Hematopoietic multipotent progenitor cell treated with erythropoietin and hydrocortisone succinate and interleukin-3 and kit ligand, for 6 days (in vitro differentiated cells): ENCODE measurements at regions not wholly inside any gene's neighbourhood (a gene's known extent, or its start where the extent isn't known, plus 50 kb on each side); places are given as distances from the start of the nearest gene placed in this dataset.

Source experiments
- DNase-seq: peaks from one replicate; pipeline ENCODE4 v3.0.0-alpha.2; 2015

GRCh38 chr4:138964716-138965426, 50.7 kb upstream of the NOCT start:
- no peak for DNase-seq

DNA sequence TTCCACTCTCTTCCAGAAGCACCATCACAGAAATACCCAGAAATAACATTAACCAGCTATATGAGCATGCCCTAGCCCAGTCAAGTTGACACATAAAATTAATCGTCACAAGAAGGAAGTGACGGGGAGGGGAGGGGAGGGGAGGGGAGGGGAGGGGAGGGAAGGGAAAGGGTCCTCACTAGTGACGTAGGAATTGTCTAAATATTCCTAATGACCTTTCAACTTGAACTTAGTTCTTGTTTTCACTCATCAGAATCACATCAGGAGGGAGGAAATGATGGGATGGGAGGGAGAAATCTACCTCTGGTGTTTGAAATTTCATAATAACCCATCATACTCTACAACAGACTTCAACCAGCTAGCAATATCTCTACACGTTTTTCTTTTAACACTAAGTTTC, 52.2 kb upstream of the NOCT start:
- DNase-seq, result no peak

DNA sequence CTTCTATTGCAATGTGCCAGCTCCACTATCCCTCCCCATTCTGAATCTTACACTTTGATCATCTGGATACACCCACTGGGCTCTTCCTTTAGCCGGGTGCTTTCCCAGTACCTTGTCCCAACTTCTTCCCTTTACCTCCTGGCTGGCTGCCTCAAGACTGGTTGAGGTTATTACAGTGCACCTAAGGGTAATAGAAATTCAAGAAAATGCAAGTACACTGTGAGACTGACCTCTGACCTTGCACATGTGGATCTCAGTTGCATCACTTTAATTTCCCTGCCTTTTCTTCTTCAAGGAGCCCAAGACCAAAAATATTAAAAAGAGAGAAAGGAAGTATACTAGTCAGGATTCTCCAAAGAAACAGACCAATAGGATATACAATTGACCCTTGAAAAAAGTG, 53.9 kb upstream of the NOCT start:
- DNase-seq, result no peak

DNA sequence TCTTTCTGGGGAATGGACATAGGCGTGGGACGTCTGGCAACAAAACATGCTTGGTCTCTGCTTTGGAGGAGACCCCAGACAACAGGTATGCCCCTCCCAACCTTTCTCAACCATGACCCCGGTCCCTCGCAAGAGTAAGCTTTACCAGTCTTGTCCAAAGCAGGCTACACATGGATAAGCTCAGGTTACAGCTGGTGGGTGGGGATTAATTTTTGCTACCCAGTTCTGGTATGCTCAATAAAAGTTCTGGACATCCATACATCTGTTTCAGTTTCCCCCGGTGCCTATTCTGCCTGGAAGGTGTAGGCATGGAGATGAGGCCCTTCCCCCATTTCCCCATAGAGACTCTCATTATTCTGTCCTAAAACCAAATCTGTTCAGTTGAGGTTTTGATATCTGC, 54.5 kb upstream of the NOCT start:
- no peak for DNase-seq

GRCh38 chr4:138960175-138960710, 55.3 kb upstream of the NOCT start:
- DNase-seq, result no peak

DNA sequence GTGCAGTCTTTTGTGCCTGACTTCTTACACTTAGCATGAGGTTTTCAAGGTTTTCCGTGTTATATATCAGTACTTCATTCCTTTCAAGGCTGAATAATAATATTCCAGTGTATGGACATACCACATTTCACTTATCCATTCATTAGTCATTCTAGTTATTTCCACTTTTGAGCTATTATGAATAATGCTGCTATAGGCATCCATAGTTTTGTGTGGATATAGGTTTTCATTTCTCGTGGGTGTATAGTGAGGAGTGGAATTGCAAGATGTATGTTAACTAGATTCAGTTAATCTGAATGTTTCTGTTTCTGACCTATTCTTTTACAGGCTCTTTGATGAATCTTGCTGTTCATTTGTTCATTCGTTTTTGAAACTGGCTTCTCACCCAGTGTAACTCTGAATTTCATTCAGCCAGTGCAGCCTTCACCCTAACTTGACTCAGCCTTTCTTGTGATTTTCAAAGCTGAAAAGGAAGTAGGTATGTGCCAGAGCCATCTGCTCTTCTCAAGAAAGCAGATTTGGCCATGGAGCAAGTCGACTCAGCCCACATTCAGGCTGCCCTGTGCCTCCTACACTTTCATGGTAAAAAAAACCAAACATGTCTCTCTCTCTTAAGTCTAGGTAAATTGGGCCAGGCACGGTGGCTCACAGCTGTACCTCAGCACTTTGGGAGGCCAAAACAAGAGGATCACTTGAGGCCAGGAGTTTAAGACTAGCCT, 56.3 kb upstream of the NOCT start:
- DNase-seq, result peak; percentile 22

- DNase-seq, result peak; percentile 38
These were observed 57.1 kb upstream of the NOCT start for GRCh38 chr4:138958519-138958918.

GRCh38 chr4:138957302-138957701, 58.3 kb upstream of the NOCT start:
- no peak for DNase-seq

GRCh38 chr4:138954428-138954827, 61.2 kb upstream of the NOCT start:
- DNase-seq, result no peak

- no peak for DNase-seq
These were observed 61.6 kb upstream of the NOCT start for GRCh38 chr4:138953961-138954371.

- no peak for DNase-seq
These were observed 63.2 kb upstream of the NOCT start for GRCh38 chr4:138952411-138952810.

- DNase-seq, result no peak
These were observed 63.8 kb upstream of the NOCT start for GRCh38 chr4:138951764-138952163.

DNA sequence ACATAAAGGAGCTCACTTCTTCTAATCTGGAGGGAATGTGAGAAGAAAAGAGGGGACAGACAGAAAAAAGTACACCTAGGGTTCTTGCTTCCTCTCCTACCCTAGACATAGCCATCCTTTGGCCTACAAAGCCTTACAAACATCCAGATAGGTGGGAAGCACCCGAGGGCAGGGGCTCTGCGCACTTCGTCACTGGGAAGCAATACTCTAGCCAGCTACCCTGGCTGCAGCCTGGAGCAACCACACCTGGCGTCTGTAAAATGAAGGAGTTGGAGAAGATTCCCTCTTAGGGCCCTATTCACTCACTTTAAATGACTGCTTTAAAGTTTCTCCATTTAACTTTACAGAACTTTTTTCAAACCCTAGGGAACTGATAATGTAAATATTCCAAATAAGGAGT, 65.7 kb upstream of the NOCT start:
- no peak for DNase-seq

- DNase-seq, result no peak
These were observed 66.7 kb upstream of the NOCT start for GRCh38 chr4:138948918-138949317.

DNA sequence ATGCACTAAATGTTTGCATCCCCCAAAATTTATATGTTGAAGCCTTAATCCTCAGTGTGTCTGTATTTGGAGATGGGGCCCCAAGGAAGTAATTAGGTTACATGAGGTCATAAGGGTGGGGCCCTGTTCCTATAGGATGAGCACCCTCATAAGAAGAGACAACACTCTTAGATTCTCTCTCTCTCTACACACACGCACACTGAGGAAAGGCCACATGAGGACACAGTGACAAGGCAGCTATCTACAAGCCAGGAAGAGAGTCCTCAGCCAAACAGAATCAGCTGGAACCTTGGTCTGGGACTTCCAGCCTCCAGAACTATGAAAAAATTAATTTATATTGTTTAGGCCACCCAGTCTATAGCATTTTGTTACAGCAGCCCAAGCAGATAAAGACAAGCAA, 69.3 kb upstream of the NOCT start:
- DNase-seq, result no peak

DNA sequence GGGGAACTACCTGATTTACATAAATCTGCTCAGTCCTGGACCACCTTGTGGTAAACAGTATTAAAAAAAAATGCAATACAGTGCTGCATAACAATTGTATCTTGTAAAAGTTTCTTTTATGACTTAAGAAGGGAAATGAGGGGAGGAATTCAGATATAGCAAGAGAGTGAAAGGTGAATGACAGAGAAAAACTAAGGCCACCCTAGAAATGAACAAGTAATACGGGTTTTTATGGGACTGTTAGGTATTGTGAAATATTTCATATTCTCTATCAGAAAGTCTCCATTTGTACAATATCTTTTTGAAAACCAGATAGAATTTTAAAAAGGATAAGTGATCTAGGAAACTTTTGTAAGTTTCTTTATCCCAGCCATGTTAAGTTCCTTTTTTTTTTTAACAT, 69.7 kb upstream of the NOCT start:
- no peak for DNase-seq

DNA sequence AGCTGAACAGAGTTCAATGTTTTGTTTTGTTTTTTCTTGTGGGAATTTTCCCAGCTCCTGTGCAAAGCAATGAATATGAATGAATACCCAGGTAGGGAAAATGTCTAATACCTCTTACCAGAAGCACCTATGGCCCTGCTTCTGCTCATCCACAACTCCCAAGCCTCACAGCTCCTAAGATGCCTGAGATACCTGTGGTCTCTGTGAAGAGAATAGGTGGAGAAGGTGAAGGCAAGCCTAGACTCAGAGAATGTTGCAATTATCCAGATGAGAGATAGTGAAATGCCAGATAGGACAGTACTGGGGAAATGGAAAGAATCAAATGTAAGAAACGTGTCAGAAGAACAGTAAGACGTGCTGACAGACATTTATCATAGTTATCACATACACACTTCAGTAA, 70.2 kb upstream of the NOCT start:
- no peak for DNase-seq

DNA sequence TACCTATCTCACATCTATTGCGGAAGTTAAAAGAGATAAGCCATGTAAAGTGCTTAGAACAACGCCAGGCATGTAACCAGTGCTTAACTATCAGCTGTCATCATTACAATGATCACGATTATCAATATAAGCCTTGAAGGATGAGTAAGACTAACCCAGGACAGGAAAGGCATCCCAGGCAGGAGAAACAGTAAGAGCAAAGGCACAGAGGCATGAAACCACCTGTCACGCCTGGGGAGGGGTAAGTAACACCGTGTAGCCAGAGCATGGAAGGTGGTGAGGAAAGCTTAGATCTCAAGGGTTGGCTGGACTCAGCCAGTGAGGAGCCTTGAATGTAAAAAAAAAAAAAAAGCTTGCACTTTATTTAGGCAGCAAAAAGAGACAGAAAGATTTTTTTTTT, 71.7 kb upstream of the NOCT start:
- DNase-seq, result no peak

- no peak for DNase-seq
These were observed 74.5 kb upstream of the NOCT start for GRCh38 chr4:138941037-138941436.

GRCh38 chr4:138939960-138940359, 75.6 kb upstream of the NOCT start:
- DNase-seq, result no peak

- peak; percentile 71 for DNase-seq
These were observed 77.3 kb upstream of the NOCT start for GRCh38 chr4:138938366-138938690.

GRCh38 chr4:138935135-138935807, 80.3 kb upstream of the NOCT start:
- DNase-seq, result no peak

DNA sequence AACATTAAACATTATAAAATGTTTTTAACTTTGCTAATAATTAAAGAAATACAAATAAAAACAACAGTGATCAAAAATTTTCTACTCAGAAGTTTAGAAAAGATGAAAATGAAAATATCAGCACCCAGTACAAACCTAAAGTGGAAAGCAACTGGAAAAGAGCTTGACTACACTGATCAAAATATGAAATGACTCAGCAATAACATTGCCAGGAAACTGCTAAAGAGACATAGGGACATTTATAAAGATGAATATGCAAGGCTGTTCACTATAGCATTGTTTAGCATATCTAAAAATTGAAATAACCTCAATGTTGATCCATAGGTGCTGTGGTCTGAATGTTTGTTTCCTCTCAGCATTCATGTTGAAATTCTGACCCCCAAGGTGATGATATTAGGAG, 88.5 kb upstream of the NOCT start:
- peak; percentile 39 for DNase-seq

DNA sequence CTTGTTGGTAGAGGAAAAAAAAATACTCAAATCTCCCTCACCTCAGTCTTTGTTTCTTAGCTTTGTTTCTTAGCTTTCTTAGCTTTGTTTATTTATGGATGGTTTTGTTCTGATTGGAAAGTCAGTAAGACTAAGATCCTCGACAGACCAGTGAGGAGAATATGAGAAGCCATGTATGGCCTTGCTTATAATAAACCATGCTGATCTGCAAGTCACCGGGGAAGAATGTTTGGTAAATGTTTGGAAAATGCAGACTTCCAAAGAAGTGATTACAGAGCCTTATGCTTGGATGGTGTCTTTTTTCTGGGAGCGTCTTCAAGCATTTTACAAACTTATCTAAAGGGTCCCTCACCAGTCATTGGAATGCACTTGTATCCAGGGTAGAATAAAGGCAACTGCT, 90.1 kb upstream of the NOCT start:
- no peak for DNase-seq
